Left colon (tissue), 2 donors: ENCODE measurements at regions not wholly inside any gene's neighbourhood (a gene's known extent, or its start where the extent isn't known, plus 50 kb on each side); places are given as distances from the start of the nearest gene placed in this dataset.
"Not testable (repeated sequence)": the region's sequence is repeated elsewhere in the genome, so short reads cannot be mapped to it uniquely, and the experiment has no call there.

Experiments
- ATAC-seq: fragments of 200-7000 bp; cut with Tn5 transposase; one replicate; pipeline ENCODE4 v1.9.1; 2020; ENCODE audit warnings: mild to moderate bottlenecking, moderate library complexity
- DNase-seq, 2 donors: peaks; one replicate each; pipeline ENCODE4 v3.0.0-alpha.2; 2020
- intact Hi-C, 2 donors: fragments of 100-400 bp; cut with DNase I in 1 of 2; cut with micrococcal nuclease in 1 of 2; formaldehyde crosslinking; loops; one replicate each; pipeline versions ENCODE4 v1.11.2 to v1.14.0; 2022; cut with DNase I, micrococcal nuclease
- donor health status: DM: no; HTN: no; CAD: no.
- donor health status: DM: yes; HTN: yes; CAD: no.

GRCh38 chr9:74085384-74086037 lies 411.6 kb upstream of the RORB start:
- intact Hi-C loops, ATAC-seq, DNase-seq: not testable (repeated sequence)

GRCh38 chr9:74090921-74091320 lies 406.2 kb upstream of the RORB start:
- DNase-seq, ATAC-seq, intact Hi-C loops: not testable (repeated sequence)

GRCh38 chr9:74092491-74092834 lies 404.7 kb upstream of the RORB start:
- ATAC-seq, result no peak
- intact Hi-C loops, result no loop called here
- no peak for DNase-seq

GRCh38 chr9:74094037-74094436 lies 403.1 kb upstream of the RORB start:
- not testable (repeated sequence) for ATAC-seq

GRCh38 chr9:74094766-74095165 lies 402.4 kb upstream of the RORB start:
- no peak for DNase-seq
- ATAC-seq, result no peak
- intact Hi-C loops, result no loop called here

More at GRCh38 chr9:74094037-74094436, 403.1 kb upstream of the RORB start:
- DNase-seq, intact Hi-C loops: not testable (repeated sequence)

GRCh38 chr9:74095925-74096324 lies 401.2 kb upstream of the RORB start:
- DNase-seq, result no peak
- no peak for ATAC-seq
- intact Hi-C loops, result no loop called here

- ATAC-seq, result no peak
- no peak for DNase-seq
- intact Hi-C loops, result no loop called here
These were observed 400.7 kb upstream of the RORB start for GRCh38 chr9:74096420-74096819.

- intact Hi-C loops, result no loop called here
- DNase-seq, result no peak
- no peak for ATAC-seq
These were observed 397.1 kb upstream of the RORB start for GRCh38 chr9:74100042-74100441.

GRCh38 chr9:74102148-74102547 lies 395.0 kb upstream of the RORB start:
- ATAC-seq, intact Hi-C loops, DNase-seq: not testable (repeated sequence)

- no peak for ATAC-seq
- DNase-seq, result no peak
- intact Hi-C loops, result no loop called here
These were observed 394.4 kb upstream of the RORB start for GRCh38 chr9:74102702-74103101.

GRCh38 chr9:74107692-74108091 lies 389.4 kb upstream of the RORB start:
- DNase-seq (no peak), ATAC-seq (no peak)
- intact Hi-C loops, result no loop called here

GRCh38 chr9:74115976-74116375 lies 381.2 kb upstream of the RORB start:
- intact Hi-C loops, result no loop called here
- DNase-seq, result no peak
- ATAC-seq, result no peak

GRCh38 chr9:74117151-74117550 lies 380.0 kb upstream of the RORB start:
- ATAC-seq (no peak), DNase-seq (no peak)
- intact Hi-C loops, result no loop called here

GRCh38 chr9:74117731-74118130 lies 379.4 kb upstream of the RORB start:
- DNase-seq (no peak), ATAC-seq (no peak)
- intact Hi-C loops, result no loop called here

GRCh38 chr9:74120061-74120460 lies 377.1 kb upstream of the RORB start:
- intact Hi-C loops, result no loop called here
- DNase-seq (no peak), ATAC-seq (no peak)

- ATAC-seq (no peak), DNase-seq (no peak)
These were observed 376.7 kb upstream of the RORB start for GRCh38 chr9:74120470-74120869.

GRCh38 chr9:74122216-74122615 lies 374.9 kb upstream of the RORB start:
- intact Hi-C loops, result no loop called here
- no peak for DNase-seq
- no peak for ATAC-seq

More at GRCh38 chr9:74120470-74120869, 376.7 kb upstream of the RORB start:
- intact Hi-C loops, result no loop called here

- DNase-seq (no peak), ATAC-seq (no peak)
- intact Hi-C loops, result no loop called here
These were observed 374.5 kb upstream of the RORB start for GRCh38 chr9:74122661-74123060.

- intact Hi-C loops, result no loop called here
- DNase-seq, result no peak
- ATAC-seq, result no peak
These were observed 371.2 kb upstream of the RORB start for GRCh38 chr9:74125941-74126340.

- intact Hi-C loops, result no loop called here
- no peak for ATAC-seq
- DNase-seq, result no peak
These were observed 364.1 kb upstream of the RORB start for GRCh38 chr9:74132986-74133385.

GRCh38 chr9:74133921-74134320 lies 363.2 kb upstream of the RORB start:
- intact Hi-C loops, result no loop called here
- DNase-seq (no peak), ATAC-seq (no peak)
